ENCODE measurements at regions not wholly inside any gene's neighbourhood (a gene's known extent, or its start where the extent isn't known, plus 50 kb on each side); places are given as distances from the start of the nearest gene placed in this dataset.

- TF ChIP-seq CTCF (IDR thresholded peaks at IDR 0.05) (no peak), POLR2A (IDR thresholded peaks at IDR 0.05) (no peak)
Measured at GRCh38 chr4:96652158-96652557, 812.3 kb downstream of the PDHA2 start.

Measured in body of pancreas (tissue), 4 donors.